ENCODE measurements at regions not wholly inside any gene's neighbourhood (a gene's known extent, or its start where the extent isn't known, plus 50 kb on each side); places are given as distances from the start of the nearest gene placed in this dataset.

DNA sequence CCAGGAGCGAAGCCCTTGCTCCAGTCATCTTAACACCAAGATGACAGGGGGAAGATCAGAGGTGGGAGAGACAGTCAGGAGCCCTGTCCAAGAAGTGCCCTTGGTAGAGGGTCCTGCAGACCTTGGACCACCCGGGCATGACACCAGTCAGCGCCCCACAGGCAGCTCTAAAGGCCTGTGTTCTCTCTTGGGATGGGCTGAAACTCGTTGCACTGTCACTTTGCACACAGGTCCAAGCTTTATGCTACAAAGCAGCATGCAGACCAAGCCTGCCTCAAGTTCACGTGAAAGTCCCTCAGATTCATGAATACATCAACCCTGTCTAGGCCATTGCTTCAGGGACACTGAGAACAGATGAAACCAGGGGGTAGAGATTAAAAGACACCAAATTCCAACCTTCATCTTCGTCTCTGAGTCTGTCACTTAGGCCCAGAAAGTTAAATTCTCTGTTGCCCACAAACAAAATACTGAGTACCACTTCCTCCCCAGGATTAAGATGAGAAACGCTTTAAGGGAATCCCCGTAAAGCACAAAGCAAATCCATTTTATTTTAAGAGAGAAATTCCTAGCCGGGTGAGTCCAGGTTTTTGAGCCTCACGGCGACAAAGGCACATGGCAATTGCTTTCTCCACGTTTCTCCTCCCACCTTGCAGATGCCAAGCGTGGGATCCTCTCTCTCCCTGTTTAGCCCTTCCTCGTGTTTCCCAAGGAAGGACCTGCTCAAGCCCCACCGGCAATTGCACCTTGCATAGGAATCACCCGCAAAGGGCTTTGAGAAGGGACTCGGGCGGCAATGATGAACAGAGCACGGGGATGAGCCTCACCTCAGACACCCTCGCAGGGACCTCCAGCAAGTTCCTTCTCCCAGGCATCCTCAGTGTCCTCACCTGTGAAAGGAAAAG is 75.0 kb upstream of the ID2 start:
- no peak for TF ChIP-seq EP300 (IDR thresholded peaks at IDR 0.05; ENCODE audit: borderline replicate concordance)
- TF ChIP-seq CREB1 (IDR thresholded peaks at IDR 0.05; ENCODE audit: low read depth) = no peak
- no peak for TF ChIP-seq YY1 (IDR thresholded peaks at IDR 0.05; ENCODE audit: low read depth)
- TF ChIP-seq, protein P1, sequence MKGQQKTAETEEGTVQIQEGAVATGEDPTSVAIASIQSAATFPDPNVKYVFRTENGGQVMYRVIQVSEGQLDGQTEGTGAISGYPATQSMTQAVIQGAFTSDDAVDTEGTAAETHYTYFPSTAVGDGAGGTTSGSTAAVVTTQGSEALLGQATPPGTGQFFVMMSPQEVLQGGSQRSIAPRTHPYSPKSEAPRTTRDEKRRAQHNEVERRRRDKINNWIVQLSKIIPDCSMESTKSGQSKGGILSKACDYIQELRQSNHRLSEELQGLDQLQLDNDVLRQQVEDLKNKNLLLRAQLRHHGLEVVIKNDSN (IDR thresholded peaks at IDR 0.05) = no peak
- no peak for TF ChIP-seq EGR1 (IDR thresholded peaks at IDR 0.05)
- TF ChIP-seq, protein P2, sequence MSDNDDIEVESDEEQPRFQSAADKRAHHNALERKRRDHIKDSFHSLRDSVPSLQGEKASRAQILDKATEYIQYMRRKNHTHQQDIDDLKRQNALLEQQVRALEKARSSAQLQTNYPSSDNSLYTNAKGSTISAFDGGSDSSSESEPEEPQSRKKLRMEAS (IDR thresholded peaks at IDR 0.05) = no peak
- TF ChIP-seq FOXM1 (IDR thresholded peaks at IDR 0.05; ENCODE audit: borderline replicate concordance, low read depth) = no peak

DNA sequence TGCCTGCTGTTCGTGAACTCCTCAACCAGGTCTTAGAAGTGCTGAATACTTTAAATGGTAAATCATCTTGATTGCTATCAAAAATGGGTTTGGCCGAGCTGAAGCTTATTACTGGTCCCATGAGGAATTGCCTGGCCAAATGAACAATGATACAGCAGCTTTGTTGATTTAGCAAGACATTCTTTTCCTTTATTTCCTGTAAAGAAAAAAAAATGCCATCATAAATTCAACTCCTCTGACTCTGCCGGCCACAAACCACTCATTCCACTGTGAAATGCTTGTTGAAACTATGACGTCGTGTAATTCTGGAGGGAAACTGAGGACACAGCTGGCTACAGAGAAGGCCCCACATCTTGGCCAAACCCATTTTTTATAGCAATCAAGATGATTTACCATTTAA is 74.2 kb upstream of the ID2 start:
- TF ChIP-seq, protein P2 (IDR thresholded peaks at IDR 0.05) = no peak
- TF ChIP-seq, protein P1 (IDR thresholded peaks at IDR 0.05) = no peak
- no peak for TF ChIP-seq TCF12 (IDR thresholded peaks at IDR 0.05; ENCODE audit: low read depth)
- TF ChIP-seq NFIC (IDR thresholded peaks at IDR 0.05) = no peak
- no peak for TF ChIP-seq EP300 (IDR thresholded peaks at IDR 0.05; ENCODE audit: borderline replicate concordance)
- TF ChIP-seq, protein P3, sequence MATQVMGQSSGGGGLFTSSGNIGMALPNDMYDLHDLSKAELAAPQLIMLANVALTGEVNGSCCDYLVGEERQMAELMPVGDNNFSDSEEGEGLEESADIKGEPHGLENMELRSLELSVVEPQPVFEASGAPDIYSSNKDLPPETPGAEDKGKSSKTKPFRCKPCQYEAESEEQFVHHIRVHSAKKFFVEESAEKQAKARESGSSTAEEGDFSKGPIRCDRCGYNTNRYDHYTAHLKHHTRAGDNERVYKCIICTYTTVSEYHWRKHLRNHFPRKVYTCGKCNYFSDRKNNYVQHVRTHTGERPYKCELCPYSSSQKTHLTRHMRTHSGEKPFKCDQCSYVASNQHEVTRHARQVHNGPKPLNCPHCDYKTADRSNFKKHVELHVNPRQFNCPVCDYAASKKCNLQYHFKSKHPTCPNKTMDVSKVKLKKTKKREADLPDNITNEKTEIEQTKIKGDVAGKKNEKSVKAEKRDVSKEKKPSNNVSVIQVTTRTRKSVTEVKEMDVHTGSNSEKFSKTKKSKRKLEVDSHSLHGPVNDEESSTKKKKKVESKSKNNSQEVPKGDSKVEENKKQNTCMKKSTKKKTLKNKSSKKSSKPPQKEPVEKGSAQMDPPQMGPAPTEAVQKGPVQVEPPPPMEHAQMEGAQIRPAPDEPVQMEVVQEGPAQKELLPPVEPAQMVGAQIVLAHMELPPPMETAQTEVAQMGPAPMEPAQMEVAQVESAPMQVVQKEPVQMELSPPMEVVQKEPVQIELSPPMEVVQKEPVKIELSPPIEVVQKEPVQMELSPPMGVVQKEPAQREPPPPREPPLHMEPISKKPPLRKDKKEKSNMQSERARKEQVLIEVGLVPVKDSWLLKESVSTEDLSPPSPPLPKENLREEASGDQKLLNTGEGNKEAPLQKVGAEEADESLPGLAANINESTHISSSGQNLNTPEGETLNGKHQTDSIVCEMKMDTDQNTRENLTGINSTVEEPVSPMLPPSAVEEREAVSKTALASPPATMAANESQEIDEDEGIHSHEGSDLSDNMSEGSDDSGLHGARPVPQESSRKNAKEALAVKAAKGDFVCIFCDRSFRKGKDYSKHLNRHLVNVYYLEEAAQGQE (IDR thresholded peaks at IDR 0.05; ENCODE audit: low read depth) = no peak
- TF ChIP-seq FOXM1 (IDR thresholded peaks at IDR 0.05; ENCODE audit: borderline replicate concordance, low read depth) = no peak
- TF ChIP-seq YY1 (IDR thresholded peaks at IDR 0.05; ENCODE audit: low read depth) = no peak
- no peak for TF ChIP-seq CREB1 (IDR thresholded peaks at IDR 0.05; ENCODE audit: low read depth)
- TF ChIP-seq EGR1 (IDR thresholded peaks at IDR 0.05) = no peak
- TF ChIP-seq RAD21 (IDR thresholded peaks at IDR 0.05; ENCODE audit: low read depth) = no peak
- TF ChIP-seq ZBTB7A (IDR thresholded peaks at IDR 0.05; ENCODE audit: low read depth) = no peak
- no peak for TF ChIP-seq CEBPB (IDR thresholded peaks at IDR 0.05)
- no peak for TF ChIP-seq TEAD4 (IDR thresholded peaks at IDR 0.05)
- no peak for TF ChIP-seq TAF1 (IDR thresholded peaks at IDR 0.05; ENCODE audit: low read depth)

DNA sequence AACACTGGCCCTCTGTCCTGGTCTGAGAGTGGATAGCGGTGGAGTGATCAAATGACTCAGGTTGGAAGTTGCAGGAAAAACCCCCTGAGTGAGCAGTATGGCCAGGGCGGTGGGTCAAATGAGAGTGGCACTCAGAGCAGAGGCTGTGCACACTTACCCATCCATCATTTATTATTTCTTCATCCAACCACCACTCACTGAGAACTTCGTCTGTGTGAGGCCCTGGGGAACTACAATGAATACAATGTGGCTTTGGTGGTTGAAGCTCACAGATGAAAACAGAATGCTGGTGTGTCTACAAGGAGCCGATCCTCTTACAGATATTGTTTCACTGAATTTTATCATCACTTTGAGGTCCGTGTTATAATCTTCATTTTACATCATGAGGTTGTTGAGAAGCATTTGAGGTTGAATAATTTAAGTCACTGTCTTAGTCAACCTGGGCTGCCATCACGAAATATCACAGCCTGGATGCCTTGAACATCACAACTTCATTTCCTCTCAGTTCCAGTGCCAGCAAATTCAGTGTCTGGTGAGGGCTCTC is 73.4 kb upstream of the ID2 start:
- TF ChIP-seq, protein P1 (IDR thresholded peaks at IDR 0.05) = no peak
- no peak for TF ChIP-seq TAF1 (IDR thresholded peaks at IDR 0.05; ENCODE audit: low read depth)
- no peak for TF ChIP-seq CREB1 (IDR thresholded peaks at IDR 0.05; ENCODE audit: low read depth)
- no peak for TF ChIP-seq RAD21 (IDR thresholded peaks at IDR 0.05; ENCODE audit: low read depth)
- TF ChIP-seq, protein P2 (IDR thresholded peaks at IDR 0.05) = no peak
- TF ChIP-seq EGR1 (IDR thresholded peaks at IDR 0.05) = no peak
- no peak for TF ChIP-seq CEBPB (IDR thresholded peaks at IDR 0.05)
- TF ChIP-seq, protein P3 (IDR thresholded peaks at IDR 0.05; ENCODE audit: low read depth) = no peak

DNA sequence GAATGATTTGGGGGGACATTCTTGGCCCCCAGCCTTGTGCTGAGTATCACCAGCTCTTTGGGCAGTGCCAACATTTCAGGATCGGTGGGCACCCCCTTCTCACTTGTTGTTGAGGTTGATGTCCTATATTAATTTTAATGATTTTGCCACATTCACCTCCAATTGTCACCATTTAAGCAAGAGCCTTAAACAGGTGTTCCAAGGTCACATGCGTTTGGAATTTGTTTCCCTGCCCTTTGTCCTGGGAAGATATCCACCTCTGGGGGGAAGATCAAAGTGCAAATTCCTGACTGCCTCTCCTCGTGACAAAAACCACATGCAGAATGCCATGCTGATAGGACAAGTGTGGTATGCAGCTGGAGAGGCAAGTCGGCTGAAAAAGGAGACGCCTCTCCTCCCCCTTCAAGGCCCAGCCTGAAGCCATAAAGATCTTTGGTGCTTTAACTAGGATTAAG is 72.5 kb upstream of the ID2 start:
- TF ChIP-seq TEAD4 (IDR thresholded peaks at IDR 0.05) = no peak
- TF ChIP-seq EGR1 (IDR thresholded peaks at IDR 0.05) = no peak
- TF ChIP-seq, protein P1 (IDR thresholded peaks at IDR 0.05) = no peak
- TF ChIP-seq TCF12 (IDR thresholded peaks at IDR 0.05; ENCODE audit: low read depth) = no peak
- TF ChIP-seq, protein P2 (IDR thresholded peaks at IDR 0.05) = no peak
- TF ChIP-seq, protein P3 (IDR thresholded peaks at IDR 0.05; ENCODE audit: low read depth) = no peak
- TF ChIP-seq TAF1 (IDR thresholded peaks at IDR 0.05; ENCODE audit: low read depth) = no peak
- TF ChIP-seq FOXM1 (IDR thresholded peaks at IDR 0.05; ENCODE audit: borderline replicate concordance, low read depth) = no peak
- TF ChIP-seq NFIC (IDR thresholded peaks at IDR 0.05) = no peak
- no peak for TF ChIP-seq CEBPB (IDR thresholded peaks at IDR 0.05)
- TF ChIP-seq CREB1 (IDR thresholded peaks at IDR 0.05; ENCODE audit: low read depth) = no peak
- TF ChIP-seq YY1 (IDR thresholded peaks at IDR 0.05; ENCODE audit: low read depth) = no peak
